Loucy (cell line): ENCODE measurements at regions not wholly inside any gene's neighbourhood (a gene's known extent, or its start where the extent isn't known, plus 50 kb on each side); places are given as distances from the start of the nearest gene placed in this dataset.

Experiments used
- H2AFZ ChIP-seq: fragments of 200-600 bp; sonication (generic); 2 replicates; pipeline ENCODE4 v1.6.0; 2016; ENCODE audit warnings: antibody characterized with exemption, mild to moderate bottlenecking, low read length, moderate library complexity
- H3F3A ChIP-seq: fragments of 200-600 bp; 2 replicates; pipeline ENCODE4 v1.6.0; 2016; ENCODE audit warnings: antibody characterized with exemption, low read depth, mild to moderate bottlenecking
- H3K27me3 ChIP-seq: fragments of 200-600 bp; sonication (generic); 2 replicates; pipeline ENCODE4 v1.6.1; 2014; ENCODE audit warnings: low read length, mild to moderate bottlenecking; ENCODE audit not compliant: insufficient read depth, poor library complexity, severe bottlenecking
- H3K36me3 ChIP-seq: fragments of 200-600 bp; sonication (generic); 2 replicates; pipeline ENCODE4 v1.6.1; 2016; ENCODE audit warnings: low read length; ENCODE audit not compliant: insufficient read depth
- H3K4me1 ChIP-seq: fragments of 200-600 bp; sonication (generic); 2 replicates; pipeline ENCODE4 v1.5.1; 2014; ENCODE audit warnings: low read length, mild to moderate bottlenecking; ENCODE audit not compliant: insufficient read depth, poor library complexity, severe bottlenecking
- H3K4me2 ChIP-seq: fragments of 200-600 bp; sonication (generic); 2 replicates; pipeline ENCODE4 v1.6.0; 2014; ENCODE audit warnings: antibody characterized with exemption, low read length, low read depth, mild to moderate bottlenecking; ENCODE audit not compliant: poor library complexity, severe bottlenecking
- H3K4me3 ChIP-seq: fragments of 200-600 bp; sonication (generic); 2 replicates; pipeline ENCODE4 v1.5.1; 2014; ENCODE audit warnings: low read length, mild to moderate bottlenecking, mixed read lengths; ENCODE audit not compliant: poor library complexity, severe bottlenecking
- H3K79me2 ChIP-seq: fragments of 200-600 bp; sonication (generic); 2 replicates; pipeline ENCODE4 v1.6.1; 2014; ENCODE audit warnings: low read length; ENCODE audit not compliant: insufficient read depth
- H3K9ac ChIP-seq: fragments of 200-600 bp; sonication (generic); 2 replicates; pipeline ENCODE4 v1.6.0; 2014; ENCODE audit warnings: mild to moderate bottlenecking, low read depth, low read length, moderate library complexity; ENCODE audit not compliant: poor library complexity, severe bottlenecking
- H3K9me2 ChIP-seq: fragments of 200-600 bp; sonication (generic); replicated peaks from 2 replicates; pipeline ENCODE4 v1.6.1; 2016; ENCODE audit warnings: low read depth, low read length, mixed read lengths
- H3K9me3 ChIP-seq: fragments of 200-600 bp; sonication (generic); 2 replicates; pipeline ENCODE4 v1.6.1; 2014; ENCODE audit warnings: mild to moderate bottlenecking, antibody characterized with exemption, low read length, low read depth; ENCODE audit not compliant: insufficient read depth
- H4K20me1 ChIP-seq: fragments of 200-600 bp; sonication (generic); 2 replicates; pipeline ENCODE4 v1.6.0; 2014; ENCODE audit warnings: antibody characterized with exemption, low read length, mild to moderate bottlenecking; ENCODE audit not compliant: insufficient read depth, poor library complexity, severe bottlenecking
- CTCF ChIP-seq: fragments of 200-600 bp; sonication (generic); conservative IDR thresholded peaks from 2 replicates; pipeline ENCODE4 v1.5.1; 2014; ENCODE audit warnings: mild to moderate bottlenecking, antibody characterized with exemption, low read length
- EZH2phosphoT487 ChIP-seq: fragments of 200-600 bp; IDR thresholded peaks from 2 replicates; pipeline ENCODE4 v1.6.1; 2018; ENCODE audit warnings: antibody characterized with exemption, mild to moderate bottlenecking, moderate library complexity, borderline replicate concordance

DNA sequence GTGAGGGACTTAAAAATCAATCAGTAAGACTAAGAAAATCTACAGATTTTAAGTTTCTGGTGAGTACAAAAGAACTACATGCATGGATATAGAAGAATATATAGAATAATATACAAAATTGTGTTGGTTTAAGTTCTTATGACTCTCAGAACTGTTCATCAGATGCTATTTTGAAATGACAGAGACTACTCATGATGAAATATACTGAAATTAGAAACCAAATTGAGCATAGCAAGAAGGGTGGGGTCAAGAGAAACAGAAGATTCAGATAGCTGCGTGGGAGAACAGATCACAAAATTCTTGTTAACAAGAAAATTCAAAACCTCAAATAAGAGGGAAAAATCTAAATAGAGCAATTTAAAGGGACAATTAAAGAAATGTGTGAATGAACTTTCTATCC, 2125.3 kb upstream of the RAG2 start:
- H3K4me3 ChIP-seq: no peak overlapping the region
- no peak overlapping the region for H3K4me2 ChIP-seq
- no peaks in the 10 kb centered on the region for H3F3A ChIP-seq
- H3K9me3 ChIP-seq: peaks cover 3% of the 10 kb centered on the region; the same call in 1 of the 2 replicates
- H2AFZ ChIP-seq: no peak overlapping the region
- TF ChIP-seq EZH2phosphoT487: no peak
- no peak for TF ChIP-seq CTCF
- H4K20me1 ChIP-seq: no peaks in the 10 kb centered on the region
- no peaks in the 10 kb centered on the region for H3K36me3 ChIP-seq
- no peak overlapping the region for H3K9ac ChIP-seq
- H3K4me1 ChIP-seq: no peaks in the 10 kb centered on the region
- no peaks in the 10 kb centered on the region for H3K79me2 ChIP-seq
- H3K27me3 ChIP-seq: no peaks in the 10 kb centered on the region
- no peaks in the 10 kb centered on the region for H3K9me2 ChIP-seq

DNA sequence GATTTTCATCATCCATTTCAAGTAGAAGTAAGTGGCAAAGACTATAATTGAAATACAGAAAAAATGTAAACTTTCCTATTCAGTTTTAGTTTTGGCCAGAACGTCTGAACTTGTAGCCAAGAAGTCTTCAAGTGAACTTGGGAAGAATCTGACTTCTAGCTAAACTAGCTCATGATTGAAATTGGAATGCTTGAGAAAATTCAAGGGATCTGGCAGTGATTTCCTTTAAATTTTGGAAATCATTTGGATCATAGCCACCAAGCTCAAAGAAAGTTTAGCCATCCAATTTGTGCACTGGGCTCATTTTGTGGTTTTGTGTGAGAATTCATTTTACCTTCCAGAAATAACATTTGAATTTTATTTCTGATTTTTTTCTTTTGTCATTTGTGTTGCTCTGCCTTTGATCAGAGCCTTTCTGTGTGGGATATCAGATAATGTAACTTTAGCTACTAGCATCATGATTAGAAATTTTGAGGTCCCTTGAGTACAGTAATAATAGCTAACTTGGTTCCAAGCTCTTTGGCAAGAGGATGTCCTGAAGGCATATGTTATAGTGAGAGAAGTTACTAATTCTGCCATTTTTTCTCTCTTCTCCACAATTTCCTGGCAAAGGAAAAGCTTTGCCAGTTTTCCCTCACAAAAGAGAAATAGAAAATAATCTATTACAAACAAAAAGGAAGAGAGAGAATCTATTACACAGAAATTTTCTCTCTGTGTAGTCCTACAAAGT, 2123.7 kb upstream of the RAG2 start:
- Histone ChIP-seq H3K4me3 (no peak overlapping the region), H3K4me1 (no peaks in the 10 kb centered on the region), H3K27me3 (no peaks in the 10 kb centered on the region), H4K20me1 (no peaks in the 10 kb centered on the region), H3F3A (no peaks in the 10 kb centered on the region), H3K9me3 (peaks cover 3% of the 10 kb centered on the region; the same call in 1 of the 2 replicates), H3K79me2 (no peaks in the 10 kb centered on the region), H3K9me2 (no peaks in the 10 kb centered on the region), H3K36me3 (no peaks in the 10 kb centered on the region), H3K4me2 (no peak overlapping the region), H2AFZ (no peak overlapping the region), H3K9ac (no peak overlapping the region)
- TF ChIP-seq CTCF (no peak), EZH2phosphoT487 (no peak)

GRCh38 chr11:38718659-38719058, 2120.6 kb upstream of the RAG2 start:
- no peak for TF ChIP-seq CTCF
- TF ChIP-seq EZH2phosphoT487: no peak
- H3K9me3 ChIP-seq: peaks cover 3% of the 10 kb centered on the region; the same call in 1 of the 2 replicates

More at GRCh38 chr11:38718659-38719058, 2120.6 kb upstream of the RAG2 start:
- no peaks in the 10 kb centered on the region for H4K20me1 ChIP-seq
- H3K79me2 ChIP-seq: no peaks in the 10 kb centered on the region
- H3K36me3 ChIP-seq: no peaks in the 10 kb centered on the region
- H3K4me1 ChIP-seq: no peaks in the 10 kb centered on the region
- no peak overlapping the region for H2AFZ ChIP-seq
- no peak overlapping the region for H3K4me3 ChIP-seq
- H3K9ac ChIP-seq: no peak overlapping the region
- no peaks in the 10 kb centered on the region for H3F3A ChIP-seq
- no peaks in the 10 kb centered on the region for H3K27me3 ChIP-seq
- no peaks in the 10 kb centered on the region for H3K9me2 ChIP-seq
- no peak overlapping the region for H3K4me2 ChIP-seq
